NB4 (cell line): ENCODE measurements at regions not wholly inside any gene's neighbourhood (a gene's known extent, or its start where the extent isn't known, plus 50 kb on each side); places are given as distances from the start of the nearest gene placed in this dataset.

Source experiments
- CTCF ChIP-seq: IDR thresholded peaks from one replicate; pipeline ENCODE4 v1.5.1; 2012; ENCODE audit warnings: low read depth, low read length
- MAX ChIP-seq: IDR thresholded peaks from 2 replicates; pipeline ENCODE4 v1.6.1; 2011; ENCODE audit warnings: low read depth, low read length

- TF ChIP-seq MAX (no peak), CTCF (no peak)
Measured at GRCh38 chr3:6394944-6395343, 466.0 kb upstream of the GRM7 start.
